Renal cortical epithelial cell (primary cell): ENCODE measurements at regions not wholly inside any gene's neighbourhood (a gene's known extent, or its start where the extent isn't known, plus 50 kb on each side); places are given as distances from the start of the nearest gene placed in this dataset.

Experiments used
- DNase-seq: peaks from one replicate; pipeline ENCODE4 v3.0.0-alpha.2; 2011; ENCODE audit warnings: low read depth

DNA sequence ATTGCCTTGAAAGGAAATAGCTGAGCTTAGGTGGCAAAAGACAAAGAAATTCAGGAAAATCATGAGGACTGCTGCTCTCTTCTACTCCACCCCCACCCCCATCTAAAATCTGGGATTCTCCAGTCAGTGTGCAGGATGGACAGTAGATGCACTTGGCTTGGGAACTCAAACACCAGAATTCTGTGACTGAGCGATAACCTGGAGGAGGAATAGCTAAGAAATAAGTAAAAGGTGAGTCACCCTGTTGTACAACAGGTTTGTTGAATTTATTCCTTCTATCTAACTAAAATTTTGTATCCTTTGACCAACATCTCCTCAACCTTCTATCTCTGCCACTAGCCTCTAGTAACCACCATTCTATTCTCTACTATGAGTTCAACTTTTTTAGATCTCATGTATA, 1029.9 kb upstream of the ACVR2A start:
- DNase-seq: peak; percentile 48

DNA sequence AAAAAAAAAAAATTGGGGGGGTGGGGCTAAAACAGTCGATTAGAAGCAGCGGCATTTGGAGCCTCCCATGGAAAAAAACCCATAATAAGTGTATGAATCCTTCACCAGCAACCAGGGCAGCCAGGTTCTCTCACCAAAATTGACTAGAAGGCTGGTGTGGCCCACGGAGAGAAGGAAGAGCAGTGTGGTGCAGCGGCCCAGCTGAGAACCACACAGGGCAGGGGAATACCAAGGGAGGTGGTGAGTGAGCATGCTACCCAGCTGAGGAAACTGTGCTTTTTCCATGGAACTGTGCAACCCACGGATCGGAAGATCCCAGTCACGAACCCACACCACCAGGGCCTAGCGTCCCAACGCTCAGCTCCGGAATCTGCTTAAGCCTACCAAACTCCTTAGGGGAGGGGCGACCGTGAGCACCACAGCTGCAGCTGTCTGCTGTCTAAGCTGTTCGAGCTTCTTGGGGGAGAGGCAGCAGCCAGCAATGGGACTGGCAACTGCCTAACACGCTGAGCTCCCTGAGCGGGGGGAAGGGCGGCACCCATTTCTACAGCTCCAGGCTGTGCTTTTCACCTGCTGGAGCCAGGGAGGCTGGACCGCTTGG, 1037.2 kb upstream of the ACVR2A start:
- DNase-seq: no peak

DNA sequence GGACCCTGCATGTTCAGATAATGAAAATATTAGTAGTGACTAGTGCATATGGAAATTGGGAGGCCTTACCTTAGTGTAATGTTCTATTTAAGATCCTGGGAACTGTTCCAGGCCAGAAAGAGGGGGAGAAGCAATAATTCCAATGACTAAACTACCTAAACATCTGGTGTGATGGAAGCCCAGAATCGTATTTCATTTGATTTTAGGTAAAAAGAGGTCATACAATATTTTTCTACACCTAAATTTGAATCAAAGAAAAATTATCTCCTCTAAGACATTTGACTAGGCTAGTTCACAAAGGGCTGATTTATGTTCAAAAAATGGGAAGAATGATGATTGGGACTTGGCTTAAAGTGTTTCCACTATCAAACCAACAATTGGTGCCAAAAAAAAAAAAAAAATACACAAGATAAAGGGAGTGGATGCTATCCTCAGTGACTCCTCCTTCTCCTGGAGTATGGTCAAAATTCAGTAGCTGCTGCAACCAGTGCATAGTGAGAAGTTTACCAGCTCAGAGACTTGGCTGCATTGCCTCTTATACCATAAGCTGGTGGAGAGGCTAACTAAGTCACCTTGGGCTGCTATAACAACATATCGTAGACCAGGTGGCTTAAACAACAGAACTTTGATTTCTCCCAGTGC, 1038.3 kb upstream of the ACVR2A start:
- DNase-seq: no peak

DNA sequence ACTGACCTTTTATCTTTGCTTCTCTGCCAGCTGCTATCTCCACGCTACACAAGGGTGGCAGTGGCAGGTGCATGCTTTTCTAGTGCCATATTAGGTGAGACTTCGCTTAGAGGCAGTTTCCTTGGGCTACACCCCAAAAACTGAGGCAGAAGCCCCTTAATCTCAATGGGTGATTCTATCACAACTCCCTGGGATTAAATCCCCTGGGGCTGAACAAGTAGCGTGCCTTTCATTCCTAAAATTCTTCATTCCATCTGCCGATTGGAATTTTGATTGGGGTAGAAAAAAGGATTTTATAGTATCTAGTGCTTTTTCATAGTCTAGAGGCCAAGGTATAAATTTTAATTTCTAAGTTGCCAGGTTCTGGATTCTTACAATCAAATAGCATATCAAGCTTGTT, 1040.5 kb upstream of the ACVR2A start:
- DNase-seq: no peak

DNA sequence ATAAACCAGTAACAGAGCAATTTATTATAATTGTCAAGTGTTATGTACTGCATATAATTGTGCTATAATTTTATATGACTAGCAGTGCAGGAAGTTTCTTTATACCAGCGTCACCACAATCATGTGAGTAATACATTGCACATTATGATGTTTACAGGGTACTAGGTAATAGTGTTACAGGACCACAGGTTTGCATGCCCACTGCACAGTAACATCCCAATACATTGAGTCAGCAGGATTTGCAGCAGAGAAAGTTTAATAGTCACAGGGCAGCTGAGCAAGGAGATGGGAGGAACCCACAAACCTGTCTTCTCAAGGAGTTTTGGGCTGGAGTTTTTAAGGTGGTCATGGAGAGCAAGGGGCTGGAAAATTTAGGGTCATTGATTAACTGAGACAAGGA, 1042.9 kb upstream of the ACVR2A start:
- peak; percentile 7 for DNase-seq

DNA sequence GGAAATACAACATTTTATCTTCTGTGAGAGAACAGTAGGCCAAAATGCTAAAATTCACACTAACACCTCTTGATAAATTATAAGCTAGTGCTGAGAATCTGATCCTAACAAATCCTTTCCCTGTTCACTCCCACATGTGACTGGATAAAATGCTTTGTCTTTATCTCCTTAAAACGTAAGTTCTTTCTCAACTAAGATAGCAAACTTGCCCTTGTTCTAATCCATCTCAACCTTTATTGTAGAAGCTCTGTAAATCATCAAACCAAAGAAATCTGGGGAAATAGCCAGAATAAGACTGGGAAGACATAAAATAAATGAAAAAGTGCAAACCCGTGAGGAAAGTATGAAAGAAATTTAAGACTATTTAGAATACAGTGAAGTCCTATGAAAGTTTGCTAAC, 1058.4 kb upstream of the ACVR2A start:
- peak; percentile 4 for DNase-seq

DNA sequence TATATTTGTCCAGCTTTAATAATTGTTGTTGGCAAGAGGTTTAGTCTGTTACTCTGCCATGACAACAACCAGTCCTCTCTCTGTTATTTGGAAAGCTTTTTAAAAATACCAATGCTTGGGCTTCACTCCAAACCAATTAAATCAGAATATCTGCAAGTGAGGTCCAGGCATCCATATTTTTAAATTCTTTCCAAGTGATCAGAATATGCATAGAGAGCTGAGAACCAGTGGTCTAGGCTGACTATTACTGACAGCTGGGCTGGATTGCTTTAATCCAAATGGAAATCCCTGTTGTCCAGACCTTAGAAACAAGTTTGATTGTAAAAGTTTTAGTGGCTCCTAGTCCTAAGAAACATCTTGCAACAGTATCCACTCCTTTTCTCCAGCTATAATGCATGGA, 1059.7 kb upstream of the ACVR2A start:
- DNase-seq: no peak

DNA sequence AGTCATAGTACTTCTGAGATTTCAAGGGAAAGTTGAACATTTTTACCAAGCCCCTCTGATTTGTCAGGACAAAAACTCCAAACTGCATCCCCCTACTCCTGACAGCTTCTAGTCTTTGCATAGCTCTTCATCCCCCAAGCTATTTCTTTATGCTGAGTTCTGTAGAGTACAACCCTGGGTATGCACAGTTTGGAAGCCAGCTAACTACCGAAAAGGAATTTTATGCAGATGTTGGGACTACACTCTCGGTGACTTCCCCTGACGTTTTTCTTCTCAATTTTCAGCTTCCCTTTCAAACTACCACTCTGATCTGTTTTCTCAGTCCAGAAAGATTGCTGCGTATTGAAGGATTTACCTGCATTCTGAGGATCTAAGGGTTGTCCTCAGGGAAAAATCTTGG, 1060.2 kb upstream of the ACVR2A start:
- no peak for DNase-seq

DNA sequence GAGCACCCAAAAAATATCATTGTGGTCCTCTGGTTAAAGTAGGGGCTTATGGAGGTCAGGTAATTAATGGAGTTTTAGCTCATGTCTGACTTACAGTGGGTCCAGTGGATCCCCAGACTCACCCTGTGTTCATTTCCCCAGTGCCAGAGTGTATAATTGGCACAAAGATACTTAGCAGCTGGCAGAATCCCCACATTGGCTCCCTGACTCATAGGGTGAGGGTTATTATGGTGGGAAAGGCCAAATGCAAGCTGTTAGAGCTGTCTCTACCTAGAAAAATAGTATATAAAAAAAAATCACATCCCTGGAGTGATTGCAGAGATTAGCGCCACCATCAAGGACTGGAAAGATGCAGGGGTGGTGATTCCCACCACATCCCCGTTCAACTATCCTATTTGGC, 1067.6 kb upstream of the ACVR2A start:
- peak; percentile 38 for DNase-seq

DNA sequence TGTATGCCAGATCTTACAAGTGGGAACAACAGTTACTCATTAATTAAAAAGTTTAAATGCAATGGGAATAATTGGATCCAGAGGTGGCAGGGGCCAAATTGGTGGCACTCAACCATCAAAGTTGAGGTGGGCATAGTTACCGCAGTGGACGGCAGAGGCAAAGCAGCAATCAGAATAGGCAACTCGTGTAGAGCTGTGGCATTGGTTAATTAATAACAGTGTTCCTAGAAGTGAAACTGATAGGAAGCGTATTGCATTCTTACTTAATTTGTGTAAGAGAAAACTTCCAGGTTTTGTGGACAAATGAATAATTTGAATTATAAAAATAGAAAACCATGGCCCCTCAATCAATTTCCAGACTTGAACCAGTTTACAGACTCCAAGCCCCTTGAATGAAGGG, 1068.2 kb upstream of the ACVR2A start:
- DNase-seq: peak; percentile 84

DNA sequence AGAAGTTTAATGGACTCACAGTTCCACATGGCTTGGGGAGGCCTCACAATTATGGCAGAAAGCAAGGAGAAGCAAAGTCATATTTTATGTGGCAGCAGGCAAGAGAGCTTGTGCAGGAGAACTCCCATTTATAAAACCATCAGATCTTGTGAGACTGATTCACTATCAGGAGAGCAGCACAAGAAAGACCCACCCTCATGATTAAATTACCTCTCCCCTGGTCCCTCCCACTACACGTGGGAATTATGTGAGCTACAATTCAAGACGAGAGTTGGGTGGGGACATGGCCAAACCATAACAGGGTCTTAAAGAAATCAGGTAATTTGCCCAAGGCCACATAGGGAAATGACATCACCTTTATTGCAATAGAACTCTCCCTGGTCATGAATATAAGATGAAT, 1073.3 kb upstream of the ACVR2A start:
- no peak for DNase-seq

DNA sequence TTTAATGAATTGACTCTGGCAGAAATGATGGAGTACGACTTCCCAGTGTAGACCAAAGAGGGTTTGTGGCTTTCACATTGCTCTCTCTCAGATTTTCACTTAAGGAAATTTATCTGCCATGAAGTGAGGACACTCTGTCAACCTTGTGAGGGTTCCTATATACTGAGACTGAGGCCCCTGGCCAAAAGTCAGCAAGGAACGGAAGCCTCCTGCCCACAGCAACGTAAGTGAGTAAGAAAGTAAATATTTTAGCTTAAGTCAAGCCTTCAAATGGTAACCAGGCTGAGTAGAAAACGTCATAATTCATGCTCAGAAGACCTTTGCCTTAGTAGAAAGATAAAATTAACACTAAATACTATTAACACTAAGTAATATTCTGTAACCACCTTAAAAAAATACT, 1080.5 kb upstream of the ACVR2A start:
- no peak for DNase-seq

DNA sequence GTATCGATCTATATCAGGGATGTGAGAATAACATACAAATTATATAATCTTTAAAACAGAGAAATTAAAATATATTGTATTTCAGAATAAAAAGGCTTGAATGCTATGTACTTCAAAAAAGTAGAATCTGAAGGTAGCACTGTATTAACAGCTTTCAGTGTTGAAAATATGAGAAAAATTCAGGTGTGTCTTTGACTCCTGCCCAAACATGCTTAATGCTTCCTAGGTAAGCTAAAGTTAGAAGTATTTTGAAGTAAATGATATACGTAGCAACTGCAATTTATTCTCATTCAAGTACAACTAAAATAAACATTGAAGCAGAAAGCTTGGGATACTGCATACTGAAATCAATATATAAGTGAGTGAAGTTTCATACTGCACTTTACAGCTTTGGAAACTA, 1082.0 kb upstream of the ACVR2A start:
- no peak for DNase-seq

DNA sequence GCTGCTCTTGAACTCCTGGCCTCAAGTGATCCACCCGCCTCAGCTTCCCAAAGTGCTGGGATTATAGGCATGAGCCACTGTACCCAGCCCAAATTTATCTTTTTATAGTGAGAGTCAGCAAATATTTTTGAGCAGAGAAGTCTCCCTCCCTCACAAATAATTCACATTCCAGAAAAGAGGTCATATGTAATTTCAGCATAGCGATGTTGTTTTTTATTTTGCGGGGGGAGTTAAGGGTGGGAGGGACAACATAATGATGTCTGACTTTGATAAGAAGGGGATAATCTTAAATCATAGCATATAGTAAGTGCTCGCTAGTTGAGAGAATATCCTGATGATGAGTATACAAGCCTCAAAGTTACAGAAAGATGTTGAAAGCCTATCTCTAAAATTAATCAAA, 1090.2 kb upstream of the ACVR2A start:
- no peak for DNase-seq

DNA sequence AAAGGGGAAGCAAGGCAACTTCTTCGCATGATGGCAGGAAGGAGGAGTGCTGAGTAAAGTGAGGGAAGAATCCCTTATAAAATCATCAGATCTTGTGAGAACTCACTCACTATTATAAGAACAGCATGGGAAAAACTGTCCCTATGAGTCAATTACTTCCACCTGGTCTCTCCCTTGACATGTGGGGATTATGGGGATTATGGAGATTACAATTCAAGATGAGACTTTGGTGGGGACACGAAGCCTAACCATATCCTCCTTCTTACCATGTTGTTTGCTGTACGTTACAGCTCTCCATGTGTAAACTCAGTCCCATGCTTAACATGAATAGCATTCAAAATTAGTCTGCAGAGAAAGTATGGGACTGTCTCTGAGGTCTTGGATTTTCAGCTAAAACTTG, 1096.8 kb upstream of the ACVR2A start:
- DNase-seq: no peak

DNA sequence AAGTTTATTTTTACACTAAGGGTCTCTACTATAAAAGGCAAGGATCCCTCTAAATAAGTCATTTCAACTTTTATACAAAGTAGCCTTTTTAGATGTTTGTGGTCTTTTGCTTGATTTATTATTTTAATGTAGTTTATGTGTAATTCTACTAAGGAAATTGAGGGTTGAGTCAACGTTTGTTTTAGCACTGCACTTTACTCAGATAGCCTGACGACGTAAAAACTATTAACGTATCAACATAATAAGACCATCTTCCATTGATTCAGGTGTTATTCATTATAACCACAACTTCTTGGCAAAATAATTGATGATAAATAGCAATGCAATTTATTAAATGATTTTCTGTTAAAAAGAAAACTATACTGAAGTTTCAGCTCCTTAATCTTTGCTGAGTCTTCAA, 1103.6 kb upstream of the ACVR2A start:
- DNase-seq: no peak

DNA sequence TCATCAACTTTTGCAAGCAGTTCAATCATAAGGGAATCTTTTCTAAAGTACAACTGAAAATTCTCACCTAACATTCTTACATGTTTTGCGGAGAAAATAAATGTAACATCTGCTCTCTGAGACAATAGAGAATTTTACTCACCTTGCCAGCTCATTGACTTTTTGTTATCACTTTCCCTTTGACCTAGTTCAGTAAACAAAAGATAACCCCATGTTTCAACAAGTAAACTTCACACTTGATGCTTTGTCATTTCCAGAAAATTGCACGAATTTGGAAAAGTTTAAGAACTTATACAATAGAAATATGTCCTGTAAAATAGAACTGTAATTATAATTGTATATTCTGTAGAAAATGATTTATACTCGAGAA, 1110.0 kb upstream of the ACVR2A start:
- no peak for DNase-seq

DNA sequence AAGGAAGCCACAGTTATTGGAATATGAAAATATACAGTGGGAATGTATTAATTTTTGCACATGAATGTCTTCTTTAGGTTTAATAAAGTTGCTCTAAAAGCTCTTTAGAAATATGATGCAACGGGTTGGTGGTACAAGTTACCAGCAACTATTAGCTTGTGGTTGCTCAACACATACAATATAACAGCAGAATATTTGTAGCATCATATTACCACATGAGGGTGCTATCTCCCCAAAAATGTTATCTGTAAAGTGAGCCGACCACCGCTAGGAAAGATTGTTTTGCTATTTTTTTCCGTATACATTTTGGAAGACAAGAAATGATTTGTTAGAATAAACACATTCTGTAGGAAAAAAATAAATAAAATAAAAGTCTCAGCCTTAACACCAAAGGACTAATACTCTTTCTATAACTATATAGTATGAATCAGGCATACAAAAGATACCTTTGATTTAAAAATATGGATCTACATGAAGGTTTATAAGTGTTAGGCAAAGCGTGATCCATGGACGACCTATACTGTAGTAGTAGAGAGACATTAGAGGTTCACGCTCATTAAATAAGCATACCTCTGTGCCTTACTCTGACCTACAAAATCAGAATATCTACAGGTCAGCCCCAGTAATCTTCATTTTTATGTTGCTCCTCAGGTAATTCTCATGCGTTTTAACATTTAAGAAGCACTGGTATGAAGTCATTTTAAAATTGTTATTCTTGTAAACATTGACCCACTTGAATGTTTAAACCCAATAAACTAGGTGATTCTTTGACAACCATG, 1110.6 kb upstream of the ACVR2A start:
- peak; percentile 72 for DNase-seq

DNA sequence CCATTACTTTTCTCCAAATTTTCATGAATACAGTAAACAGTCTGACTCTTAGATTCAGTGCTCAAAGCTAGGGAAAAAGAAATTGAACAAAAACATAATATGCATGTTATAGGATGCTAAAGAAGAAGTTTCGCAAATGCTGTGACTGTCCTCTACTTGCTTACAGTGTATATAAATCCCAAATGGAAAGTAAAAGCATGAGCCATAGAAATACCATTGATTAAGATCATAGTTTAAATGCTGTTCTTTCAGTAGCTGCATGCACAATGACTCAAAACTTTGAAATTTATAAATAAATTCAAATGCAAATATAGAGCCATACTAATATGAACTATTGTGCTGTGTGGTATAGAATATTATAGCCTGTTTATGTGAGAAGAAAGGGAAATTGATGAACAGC, 1113.9 kb upstream of the ACVR2A start:
- DNase-seq: no peak

DNA sequence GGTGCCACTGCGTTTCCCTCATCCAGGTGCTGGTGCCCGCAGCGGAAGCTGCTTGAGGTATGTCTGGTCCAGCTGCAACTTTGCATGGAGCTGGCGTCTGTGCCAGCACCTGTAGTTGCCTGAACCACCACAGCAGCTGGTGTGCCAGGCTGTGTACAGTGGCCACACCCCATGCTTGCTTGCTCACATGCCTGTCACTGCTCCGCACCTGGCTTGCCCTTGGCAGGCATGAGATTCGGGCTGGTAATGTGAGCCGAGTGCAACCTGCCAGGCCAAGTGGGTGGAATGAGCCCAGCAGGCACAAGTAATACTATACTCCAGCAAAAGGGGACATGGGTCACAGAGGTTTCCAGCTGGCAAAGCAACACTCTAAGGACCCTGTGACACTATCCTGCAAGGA, 1123.3 kb upstream of the ACVR2A start:
- DNase-seq: no peak

DNA sequence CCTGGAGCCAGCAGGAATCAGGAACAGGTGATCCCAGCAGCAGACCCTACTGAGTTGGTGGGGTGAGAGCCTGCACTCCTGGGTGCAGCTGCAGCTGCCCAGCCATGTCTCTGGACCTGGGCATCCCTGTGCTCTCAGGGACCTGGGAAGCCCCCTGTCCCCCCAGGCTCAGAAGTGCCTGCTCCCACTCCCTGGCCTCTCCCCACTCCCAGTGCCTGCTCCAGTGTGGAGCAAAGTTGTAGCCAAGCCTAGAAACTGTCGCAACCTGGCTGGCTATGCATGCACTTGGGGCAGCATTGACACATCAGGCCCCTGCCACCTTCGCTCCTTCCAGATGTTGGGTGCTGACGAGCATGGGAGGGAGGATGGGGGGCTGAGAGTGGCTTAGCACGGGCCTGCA, 1124.7 kb upstream of the ACVR2A start:
- DNase-seq: no peak

DNA sequence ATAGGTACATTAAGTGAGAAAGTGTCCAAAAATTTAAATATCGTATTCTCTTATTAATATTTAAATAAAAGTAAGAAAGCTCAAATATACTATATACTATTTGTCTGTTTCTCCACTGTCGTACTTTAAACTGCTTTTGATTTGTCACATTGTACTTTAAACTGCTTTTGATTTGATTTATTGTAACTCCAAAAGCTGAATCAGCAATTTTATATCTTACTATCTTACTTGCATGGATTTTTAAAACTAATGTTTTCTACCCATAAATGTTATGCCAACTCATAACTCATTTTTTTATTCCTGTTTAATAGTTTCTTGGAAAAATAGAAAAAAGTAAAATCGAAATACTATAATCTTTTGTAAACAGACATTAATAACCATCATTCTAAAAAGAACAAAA, 1128.2 kb upstream of the ACVR2A start:
- no peak for DNase-seq

DNA sequence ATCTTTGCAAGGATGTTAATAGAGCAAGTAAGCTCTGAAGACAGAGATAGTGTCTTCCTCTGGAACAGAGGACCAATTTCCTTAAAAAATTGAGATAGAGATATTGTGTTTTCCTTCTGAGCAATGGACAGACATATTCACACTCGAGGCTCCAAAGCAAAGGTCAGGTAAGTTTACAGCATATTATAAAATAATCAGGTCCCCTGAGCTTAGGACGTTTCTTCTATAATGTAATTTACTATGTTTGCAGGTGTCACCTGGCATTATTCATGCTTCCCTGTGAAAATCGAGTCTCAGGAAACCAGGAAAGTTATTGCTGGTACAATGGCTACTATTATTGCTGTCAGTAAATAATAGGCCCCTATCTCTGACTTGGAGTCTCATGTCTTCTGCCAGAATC, 1135.8 kb upstream of the ACVR2A start:
- DNase-seq: no peak

DNA sequence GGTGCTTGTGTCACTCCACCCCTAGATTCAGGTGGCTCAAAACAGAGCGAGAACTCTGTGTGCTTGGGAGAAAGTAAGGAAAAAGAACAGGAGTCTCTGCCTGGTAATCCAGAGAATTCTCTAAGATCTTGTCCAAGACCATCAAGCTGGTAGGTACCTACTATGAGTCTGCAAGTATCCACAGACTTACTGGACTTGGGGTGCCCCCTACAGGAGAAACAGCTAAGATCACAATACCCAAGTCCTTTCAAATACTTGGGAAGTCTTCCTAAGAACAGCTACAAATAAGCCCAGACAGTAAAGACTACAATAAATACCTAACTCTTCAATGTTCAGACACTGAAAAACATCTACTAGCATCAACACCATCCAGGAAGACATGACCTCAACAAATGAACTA, 1143.6 kb upstream of the ACVR2A start:
- no peak for DNase-seq
